ENCODE measurements at regions not wholly inside any gene's neighbourhood (a gene's known extent, or its start where the extent isn't known, plus 50 kb on each side); places are given as distances from the start of the nearest gene placed in this dataset.

DNA sequence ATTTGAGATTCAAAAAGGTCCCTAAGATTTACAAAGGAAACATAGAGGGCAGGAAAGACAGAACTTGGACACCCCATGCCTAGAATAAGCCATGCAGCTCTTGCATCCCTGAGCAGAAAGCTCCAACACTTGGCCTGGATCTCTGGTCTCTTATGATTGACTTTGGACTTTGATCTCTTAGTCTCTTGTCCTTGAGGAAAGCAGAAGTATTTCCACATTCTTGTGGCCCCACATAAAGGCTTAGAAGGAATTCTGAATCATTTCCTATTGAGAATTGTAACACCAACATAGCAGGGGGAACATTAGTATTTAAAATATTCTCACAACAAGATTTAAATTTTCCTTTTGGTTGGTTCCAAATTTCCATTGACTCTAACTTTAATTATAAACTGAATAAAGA lies 283.7 kb upstream of the PRKD1 start:
- no peak for DNase-seq (ENCODE audit: low spot score)
- Mint-ChIP-seq H3K9me3 (ENCODE audit: low read depth) (peaks cover 3% of the 10 kb centered on the region), H3K27ac (ENCODE audit: unreplicated experiment) (no peak overlapping the region)

DNA sequence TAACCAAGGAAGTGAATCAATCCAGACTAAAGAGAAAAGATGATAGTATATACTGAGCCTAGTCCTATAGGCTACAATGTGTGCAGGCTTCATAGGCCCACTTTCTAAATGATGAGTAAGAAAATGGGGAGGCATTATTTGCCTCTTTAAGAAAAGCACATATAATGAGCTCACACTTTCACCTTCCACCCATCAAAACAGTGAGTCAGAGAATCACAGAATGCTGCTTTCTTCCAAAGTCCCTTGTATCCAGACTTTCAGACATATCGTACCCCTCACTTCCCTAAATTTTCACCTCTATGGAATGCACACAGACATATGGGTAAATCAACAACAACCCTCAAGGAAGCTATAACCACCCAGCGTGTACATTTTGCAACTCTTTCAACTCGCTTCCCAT lies 286.4 kb upstream of the PRKD1 start:
- TF ChIP-seq, protein P1, sequence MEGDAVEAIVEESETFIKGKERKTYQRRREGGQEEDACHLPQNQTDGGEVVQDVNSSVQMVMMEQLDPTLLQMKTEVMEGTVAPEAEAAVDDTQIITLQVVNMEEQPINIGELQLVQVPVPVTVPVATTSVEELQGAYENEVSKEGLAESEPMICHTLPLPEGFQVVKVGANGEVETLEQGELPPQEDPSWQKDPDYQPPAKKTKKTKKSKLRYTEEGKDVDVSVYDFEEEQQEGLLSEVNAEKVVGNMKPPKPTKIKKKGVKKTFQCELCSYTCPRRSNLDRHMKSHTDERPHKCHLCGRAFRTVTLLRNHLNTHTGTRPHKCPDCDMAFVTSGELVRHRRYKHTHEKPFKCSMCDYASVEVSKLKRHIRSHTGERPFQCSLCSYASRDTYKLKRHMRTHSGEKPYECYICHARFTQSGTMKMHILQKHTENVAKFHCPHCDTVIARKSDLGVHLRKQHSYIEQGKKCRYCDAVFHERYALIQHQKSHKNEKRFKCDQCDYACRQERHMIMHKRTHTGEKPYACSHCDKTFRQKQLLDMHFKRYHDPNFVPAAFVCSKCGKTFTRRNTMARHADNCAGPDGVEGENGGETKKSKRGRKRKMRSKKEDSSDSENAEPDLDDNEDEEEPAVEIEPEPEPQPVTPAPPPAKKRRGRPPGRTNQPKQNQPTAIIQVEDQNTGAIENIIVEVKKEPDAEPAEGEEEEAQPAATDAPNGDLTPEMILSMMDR (IDR thresholded peaks at IDR 0.05), result no peak
- no peak for DNase-seq (ENCODE audit: low spot score)
- no peak overlapping the region for H3K4me3 Mint-ChIP-seq (ENCODE audit: unreplicated experiment)
- no peaks in the 10 kb centered on the region for H3K4me1 Mint-ChIP-seq (ENCODE audit: low read depth)
- H3K27ac Mint-ChIP-seq (ENCODE audit: unreplicated experiment), result no peak overlapping the region
- H3K9me3 Mint-ChIP-seq (ENCODE audit: low read depth), result no peaks in the 10 kb centered on the region
- H3K27me3 Mint-ChIP-seq (ENCODE audit: low read depth), result no peaks in the 10 kb centered on the region
- no peaks in the 10 kb centered on the region for H3K36me3 Mint-ChIP-seq (ENCODE audit: low read depth)

More for the DNA sequence above, 283.7 kb upstream of the PRKD1 start:
- H3K4me3 Mint-ChIP-seq (ENCODE audit: unreplicated experiment), result no peak overlapping the region
- H3K4me1 Mint-ChIP-seq (ENCODE audit: low read depth), result no peaks in the 10 kb centered on the region
- no peaks in the 10 kb centered on the region for H3K27me3 Mint-ChIP-seq (ENCODE audit: low read depth)
- TF ChIP-seq, protein P1 (IDR thresholded peaks at IDR 0.05), result no peak
- H3K36me3 Mint-ChIP-seq (ENCODE audit: low read depth), result no peaks in the 10 kb centered on the region

- Mint-ChIP-seq H3K36me3 (ENCODE audit: low read depth) (no peaks in the 10 kb centered on the region), H3K27ac (ENCODE audit: unreplicated experiment) (no peak overlapping the region), H3K4me3 (ENCODE audit: unreplicated experiment) (no peak overlapping the region), H3K9me3 (ENCODE audit: low read depth) (no peaks in the 10 kb centered on the region), H3K27me3 (ENCODE audit: low read depth) (no peaks in the 10 kb centered on the region), H3K4me1 (ENCODE audit: low read depth) (no peaks in the 10 kb centered on the region)
- TF ChIP-seq, protein P1 (IDR thresholded peaks at IDR 0.05), result peak; percentile 94
- DNase-seq (ENCODE audit: low spot score), result no peak
Observed at GRCh38 chr14:30214461-30215090, 286.9 kb upstream of the PRKD1 start.

- Mint-ChIP-seq H3K9me3 (ENCODE audit: low read depth) (no peaks in the 10 kb centered on the region), H3K4me3 (ENCODE audit: unreplicated experiment) (no peak overlapping the region), H3K4me1 (ENCODE audit: low read depth) (no peaks in the 10 kb centered on the region), H3K27ac (ENCODE audit: unreplicated experiment) (no peak overlapping the region), H3K27me3 (ENCODE audit: low read depth) (peaks cover 7% of the 10 kb centered on the region), H3K36me3 (ENCODE audit: low read depth) (no peaks in the 10 kb centered on the region)
- TF ChIP-seq, protein P1 (IDR thresholded peaks at IDR 0.05), result no peak
- DNase-seq (ENCODE audit: low spot score), result no peak
Observed at GRCh38 chr14:30218907-30219306, 291.3 kb upstream of the PRKD1 start.

GRCh38 chr14:30221546-30221945 lies 293.9 kb upstream of the PRKD1 start:
- Mint-ChIP-seq H3K9me3 (ENCODE audit: low read depth) (no peaks in the 10 kb centered on the region), H3K27me3 (ENCODE audit: low read depth) (peaks cover 9% of the 10 kb centered on the region), H3K4me1 (ENCODE audit: low read depth) (no peaks in the 10 kb centered on the region), H3K36me3 (ENCODE audit: low read depth) (no peaks in the 10 kb centered on the region), H3K27ac (ENCODE audit: unreplicated experiment) (no peak overlapping the region), H3K4me3 (ENCODE audit: unreplicated experiment) (no peak overlapping the region)
- no peak for DNase-seq (ENCODE audit: low spot score)
- TF ChIP-seq, protein P1 (IDR thresholded peaks at IDR 0.05), result no peak
